Uterus (tissue), 3 donors: ENCODE measurements at regions not wholly inside any gene's neighbourhood (a gene's known extent, or its start where the extent isn't known, plus 50 kb on each side); places are given as distances from the start of the nearest gene placed in this dataset.

Experiments used
- DNase-seq, 2 donors: peaks; one replicate each; pipeline ENCODE4 v3.0.0-alpha.2; 2019 to 2020
- H3K27ac ChIP-seq, 2 donors: fragments of 200-600 bp; sonication (generic); 1 replicate in 1 of 2; 2 replicates in 1 of 2; pipeline ENCODE4 v1.5.1; 2016 to 2018
- H3K27me3 ChIP-seq, 2 donors: fragments of 200-600 bp; sonication (generic); one replicate each; pipeline ENCODE4 v1.5.1; 2018 to 2019; ENCODE audit warnings: control low read depth in 1 of 2
- H3K36me3 ChIP-seq, 2 donors: fragments of 200-600 bp; sonication (generic); one replicate each; pipeline ENCODE4 v1.5.1; 2019; ENCODE audit warnings: control low read depth in 1 of 2
- H3K4me1 ChIP-seq, 2 donors: fragments of 200-600 bp; sonication (generic); one replicate each; pipeline ENCODE4 v1.5.1; 2018 to 2019; ENCODE audit warnings: control low read depth in 1 of 2
- H3K4me3 ChIP-seq, 2 donors: fragments of 200-600 bp; sonication (generic); 1 replicate in 1 of 2; 2 replicates in 1 of 2; pipeline ENCODE4 v1.5.1; 2018 to 2019; ENCODE audit warnings: mild to moderate bottlenecking in 1 of 2
- H3K9me3 ChIP-seq, 2 donors: fragments of 200-600 bp; sonication (generic); one replicate each; pipeline ENCODE4 v1.5.1; 2019; ENCODE audit warnings: control low read depth in 1 of 2
- POLR2A ChIP-seq, 2 donors: fragments of 450-650 bp; IDR thresholded peaks; one replicate each; pipeline ENCODE4 v1.6.1; 2016; ENCODE audit warnings: antibody characterized with exemption in 2 of 2, mild to moderate bottlenecking in 1 of 2, moderate library complexity in 1 of 2
- intact Hi-C: fragments of 100-400 bp; cut with DNase I; formaldehyde crosslinking; loops from one replicate; pipeline ENCODE4 v1.15.1; 2023; ENCODE audit warnings: low total_unique reads
- TF ChIP-seq, protein P1 (sequence below), 4 experiments: fragments of 200-600 bp in 2 of 4; fragments of 450-650 bp in 2 of 4; sonication (generic) in 2 of 4; IDR thresholded peaks; one replicate each; pipeline ENCODE4 v1.5.1; 2016 to 2019; ENCODE audit warnings: antibody characterized with exemption in 4 of 4, mild to moderate bottlenecking in 2 of 4, moderate library complexity in 1 of 4
- donor health status: DM: yes; HTN: yes; CAD: no.

DNA sequence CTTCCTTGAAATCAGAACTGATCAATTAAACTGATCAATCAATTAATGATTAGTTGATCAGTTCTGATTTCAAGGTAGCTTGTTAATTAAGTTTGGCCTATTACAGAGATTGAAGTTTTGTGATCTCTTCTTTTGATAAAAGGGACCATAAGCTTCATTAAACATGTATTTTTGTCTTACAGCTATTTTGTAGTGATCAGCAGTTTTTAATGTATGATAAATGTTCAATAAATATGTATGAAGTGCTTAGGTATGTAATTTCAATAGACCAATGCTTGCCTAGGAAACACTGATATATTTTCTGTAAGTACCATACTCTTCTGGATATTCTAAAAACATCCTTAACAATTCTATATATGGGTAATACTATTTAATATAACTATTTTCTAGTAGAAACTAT lies 569.6 kb downstream of the BRINP3 start:
- no peak for TF ChIP-seq POLR2A (IDR thresholded peaks at IDR 0.05)
- TF ChIP-seq, protein P1, sequence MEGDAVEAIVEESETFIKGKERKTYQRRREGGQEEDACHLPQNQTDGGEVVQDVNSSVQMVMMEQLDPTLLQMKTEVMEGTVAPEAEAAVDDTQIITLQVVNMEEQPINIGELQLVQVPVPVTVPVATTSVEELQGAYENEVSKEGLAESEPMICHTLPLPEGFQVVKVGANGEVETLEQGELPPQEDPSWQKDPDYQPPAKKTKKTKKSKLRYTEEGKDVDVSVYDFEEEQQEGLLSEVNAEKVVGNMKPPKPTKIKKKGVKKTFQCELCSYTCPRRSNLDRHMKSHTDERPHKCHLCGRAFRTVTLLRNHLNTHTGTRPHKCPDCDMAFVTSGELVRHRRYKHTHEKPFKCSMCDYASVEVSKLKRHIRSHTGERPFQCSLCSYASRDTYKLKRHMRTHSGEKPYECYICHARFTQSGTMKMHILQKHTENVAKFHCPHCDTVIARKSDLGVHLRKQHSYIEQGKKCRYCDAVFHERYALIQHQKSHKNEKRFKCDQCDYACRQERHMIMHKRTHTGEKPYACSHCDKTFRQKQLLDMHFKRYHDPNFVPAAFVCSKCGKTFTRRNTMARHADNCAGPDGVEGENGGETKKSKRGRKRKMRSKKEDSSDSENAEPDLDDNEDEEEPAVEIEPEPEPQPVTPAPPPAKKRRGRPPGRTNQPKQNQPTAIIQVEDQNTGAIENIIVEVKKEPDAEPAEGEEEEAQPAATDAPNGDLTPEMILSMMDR (IDR thresholded peaks at IDR 0.05): no peak
- Histone ChIP-seq H3K27ac (no peak overlapping the region), H3K9me3 (no peaks in the 10 kb centered on the region), H3K4me3 (no peak overlapping the region), H3K36me3 (no peaks in the 10 kb centered on the region), H3K27me3 (no peaks in the 10 kb centered on the region), H3K4me1 (no peaks in the 10 kb centered on the region)
- intact Hi-C loops: no loop called here
- DNase-seq: no peak

DNA sequence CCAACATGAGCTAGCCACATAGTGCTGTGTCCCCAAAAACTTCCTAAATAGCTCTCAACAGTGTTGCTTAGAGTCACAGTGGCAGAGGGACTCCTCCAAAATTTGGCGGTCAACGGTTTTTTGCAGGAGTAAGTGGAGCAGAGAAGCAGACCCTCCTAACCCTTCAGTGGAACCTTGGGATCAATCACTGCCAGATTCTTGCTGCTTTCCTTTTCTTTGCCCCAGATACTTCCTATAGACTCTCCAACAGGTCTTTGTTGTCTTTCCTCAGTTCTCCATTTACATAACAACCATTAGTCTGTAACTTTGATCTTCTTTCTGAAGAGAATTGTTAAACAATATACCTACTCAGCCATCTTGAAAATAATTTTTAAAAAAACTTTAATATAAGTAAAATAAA lies 556.1 kb downstream of the BRINP3 start:
- Histone ChIP-seq H3K4me3 (no peak overlapping the region), H3K36me3 (no peaks in the 10 kb centered on the region), H3K4me1 (no peaks in the 10 kb centered on the region), H3K9me3 (no peaks in the 10 kb centered on the region), H3K27ac (no peak overlapping the region), H3K27me3 (no peaks in the 10 kb centered on the region)
- DNase-seq: no peak
- intact Hi-C loops: no loop called here
- TF ChIP-seq, protein P1 (IDR thresholded peaks at IDR 0.05): no peak
- no peak for TF ChIP-seq POLR2A (IDR thresholded peaks at IDR 0.05)

DNA sequence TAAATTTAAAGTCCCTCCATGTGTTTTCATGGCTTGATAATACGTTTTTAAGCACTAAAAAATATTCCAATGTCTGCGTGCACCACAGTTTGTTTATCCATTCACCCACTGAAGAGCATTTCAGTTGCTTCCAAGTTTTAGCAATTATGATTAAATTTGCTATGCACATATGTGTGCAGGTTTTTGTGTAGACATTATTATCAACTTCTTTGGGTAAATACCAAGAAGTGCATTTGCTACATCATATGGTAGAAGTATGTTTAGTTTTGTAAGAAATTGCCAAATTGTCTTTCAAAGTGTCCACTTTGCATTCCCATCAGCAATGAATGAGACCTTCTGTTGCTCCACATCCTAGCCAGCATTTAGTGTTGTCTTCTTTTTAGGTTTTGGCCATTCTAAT lies 550.0 kb downstream of the BRINP3 start:
- Histone ChIP-seq H3K27ac (no peak overlapping the region), H3K4me3 (no peak overlapping the region), H3K36me3 (no peaks in the 10 kb centered on the region), H3K4me1 (no peaks in the 10 kb centered on the region), H3K27me3 (no peaks in the 10 kb centered on the region), H3K9me3 (no peaks in the 10 kb centered on the region)
- no peak for TF ChIP-seq POLR2A (IDR thresholded peaks at IDR 0.05)
- TF ChIP-seq, protein P1 (IDR thresholded peaks at IDR 0.05): no peak
- intact Hi-C loops: no loop called here
- DNase-seq: no peak

DNA sequence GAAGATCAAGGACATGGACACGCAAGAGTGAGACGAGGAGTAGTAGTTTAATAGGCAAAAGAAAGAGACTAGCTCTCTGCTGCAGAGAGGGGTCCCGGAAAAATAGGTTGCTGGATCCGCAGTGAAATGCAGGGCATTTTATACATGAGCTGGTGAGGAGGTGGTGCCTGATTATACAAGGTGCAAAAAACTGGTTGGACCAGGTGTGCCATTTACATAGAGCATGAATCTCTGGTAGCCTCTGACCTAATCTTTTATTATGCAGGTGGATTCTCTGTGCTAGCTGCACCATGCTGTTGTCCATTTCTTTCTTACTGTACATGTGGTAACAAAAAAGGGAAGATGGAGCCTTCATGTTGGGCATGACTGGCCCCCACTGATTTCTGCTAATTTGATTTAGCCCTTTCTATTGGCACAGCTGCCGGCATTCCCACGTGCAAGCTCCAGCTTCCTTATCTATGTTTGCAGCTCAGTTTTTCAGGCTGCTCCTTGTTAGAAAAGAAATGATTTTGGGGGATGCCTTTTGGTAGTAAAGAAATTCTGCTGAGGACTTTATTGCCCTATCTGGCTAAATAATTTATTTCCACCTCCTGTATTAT lies 548.1 kb downstream of the BRINP3 start:
- no peaks in the 10 kb centered on the region for H3K27me3 ChIP-seq
- H3K27ac ChIP-seq: no peak overlapping the region
- H3K36me3 ChIP-seq: no peaks in the 10 kb centered on the region
- TF ChIP-seq POLR2A (IDR thresholded peaks at IDR 0.05): no peak
- TF ChIP-seq, protein P1 (IDR thresholded peaks at IDR 0.05): no peak
- intact Hi-C loops: no loop called here
- H3K9me3 ChIP-seq: no peaks in the 10 kb centered on the region
- DNase-seq: no peak
- H3K4me1 ChIP-seq: no peaks in the 10 kb centered on the region
- no peak overlapping the region for H3K4me3 ChIP-seq

DNA sequence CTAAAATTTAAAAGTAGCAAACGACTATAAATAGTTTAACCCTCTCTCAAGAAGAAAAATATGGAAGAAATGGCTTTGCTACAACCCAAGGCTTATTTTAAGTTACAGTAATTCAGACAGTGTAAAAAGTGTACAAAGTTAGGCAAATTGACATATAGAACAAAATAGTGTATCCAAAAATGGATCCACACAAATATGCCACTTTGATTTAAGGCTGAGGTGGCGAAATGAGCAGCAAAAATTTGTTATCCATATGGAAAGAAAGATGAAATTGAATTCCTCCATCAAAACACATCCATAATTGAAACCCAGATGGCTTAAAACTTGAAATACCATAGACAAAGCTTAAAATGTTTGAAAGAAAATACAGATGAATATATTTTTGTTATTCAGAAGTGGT lies 540.8 kb downstream of the BRINP3 start:
- TF ChIP-seq, protein P1 (IDR thresholded peaks at IDR 0.05): no peak
- no peak for TF ChIP-seq POLR2A (IDR thresholded peaks at IDR 0.05)
- H3K27ac ChIP-seq: no peak overlapping the region
- H3K27me3 ChIP-seq: no peaks in the 10 kb centered on the region
- H3K9me3 ChIP-seq: no peaks in the 10 kb centered on the region
- intact Hi-C loops: no loop called here
- H3K4me3 ChIP-seq: no peak overlapping the region
- H3K36me3 ChIP-seq: no peaks in the 10 kb centered on the region
- no peaks in the 10 kb centered on the region for H3K4me1 ChIP-seq
- DNase-seq: no peak
